Loucy (cell line): ENCODE measurements at regions not wholly inside any gene's neighbourhood (a gene's known extent, or its start where the extent isn't known, plus 50 kb on each side); places are given as distances from the start of the nearest gene placed in this dataset.

ENCODE experiments used
- H2AFZ ChIP-seq: fragments of 200-600 bp; sonication (generic); 2 replicates; pipeline ENCODE4 v1.6.0; 2016; ENCODE audit warnings: antibody characterized with exemption, mild to moderate bottlenecking, low read length, moderate library complexity
- H3F3A ChIP-seq: fragments of 200-600 bp; 2 replicates; pipeline ENCODE4 v1.6.0; 2016; ENCODE audit warnings: antibody characterized with exemption, low read depth, mild to moderate bottlenecking
- H3K27me3 ChIP-seq: fragments of 200-600 bp; sonication (generic); 2 replicates; pipeline ENCODE4 v1.6.1; 2014; ENCODE audit warnings: low read length, mild to moderate bottlenecking; ENCODE audit not compliant: insufficient read depth, poor library complexity, severe bottlenecking
- H3K36me3 ChIP-seq: fragments of 200-600 bp; sonication (generic); 2 replicates; pipeline ENCODE4 v1.6.1; 2016; ENCODE audit warnings: low read length; ENCODE audit not compliant: insufficient read depth
- H3K4me1 ChIP-seq: fragments of 200-600 bp; sonication (generic); 2 replicates; pipeline ENCODE4 v1.5.1; 2014; ENCODE audit warnings: low read length, mild to moderate bottlenecking; ENCODE audit not compliant: insufficient read depth, poor library complexity, severe bottlenecking
- H3K4me2 ChIP-seq: fragments of 200-600 bp; sonication (generic); 2 replicates; pipeline ENCODE4 v1.6.0; 2014; ENCODE audit warnings: antibody characterized with exemption, low read length, low read depth, mild to moderate bottlenecking; ENCODE audit not compliant: poor library complexity, severe bottlenecking
- H3K4me3 ChIP-seq: fragments of 200-600 bp; sonication (generic); 2 replicates; pipeline ENCODE4 v1.5.1; 2014; ENCODE audit warnings: low read length, mild to moderate bottlenecking, mixed read lengths; ENCODE audit not compliant: poor library complexity, severe bottlenecking
- H3K79me2 ChIP-seq: fragments of 200-600 bp; sonication (generic); 2 replicates; pipeline ENCODE4 v1.6.1; 2014; ENCODE audit warnings: low read length; ENCODE audit not compliant: insufficient read depth
- H3K9ac ChIP-seq: fragments of 200-600 bp; sonication (generic); 2 replicates; pipeline ENCODE4 v1.6.0; 2014; ENCODE audit warnings: mild to moderate bottlenecking, low read depth, low read length, moderate library complexity; ENCODE audit not compliant: poor library complexity, severe bottlenecking
- H3K9me2 ChIP-seq: fragments of 200-600 bp; sonication (generic); replicated peaks from 2 replicates; pipeline ENCODE4 v1.6.1; 2016; ENCODE audit warnings: low read depth, low read length, mixed read lengths
- H3K9me3 ChIP-seq: fragments of 200-600 bp; sonication (generic); 2 replicates; pipeline ENCODE4 v1.6.1; 2014; ENCODE audit warnings: mild to moderate bottlenecking, antibody characterized with exemption, low read length, low read depth; ENCODE audit not compliant: insufficient read depth
- H4K20me1 ChIP-seq: fragments of 200-600 bp; sonication (generic); 2 replicates; pipeline ENCODE4 v1.6.0; 2014; ENCODE audit warnings: antibody characterized with exemption, low read length, mild to moderate bottlenecking; ENCODE audit not compliant: insufficient read depth, poor library complexity, severe bottlenecking
- EZH2phosphoT487 ChIP-seq: fragments of 200-600 bp; IDR thresholded peaks from 2 replicates; pipeline ENCODE4 v1.6.1; 2018; ENCODE audit warnings: antibody characterized with exemption, mild to moderate bottlenecking, moderate library complexity, borderline replicate concordance
- TF ChIP-seq, protein P1 (sequence below): fragments of 200-600 bp; sonication (generic); conservative IDR thresholded peaks from 2 replicates; pipeline ENCODE4 v1.5.1; 2014; ENCODE audit warnings: mild to moderate bottlenecking, antibody characterized with exemption, low read length

DNA sequence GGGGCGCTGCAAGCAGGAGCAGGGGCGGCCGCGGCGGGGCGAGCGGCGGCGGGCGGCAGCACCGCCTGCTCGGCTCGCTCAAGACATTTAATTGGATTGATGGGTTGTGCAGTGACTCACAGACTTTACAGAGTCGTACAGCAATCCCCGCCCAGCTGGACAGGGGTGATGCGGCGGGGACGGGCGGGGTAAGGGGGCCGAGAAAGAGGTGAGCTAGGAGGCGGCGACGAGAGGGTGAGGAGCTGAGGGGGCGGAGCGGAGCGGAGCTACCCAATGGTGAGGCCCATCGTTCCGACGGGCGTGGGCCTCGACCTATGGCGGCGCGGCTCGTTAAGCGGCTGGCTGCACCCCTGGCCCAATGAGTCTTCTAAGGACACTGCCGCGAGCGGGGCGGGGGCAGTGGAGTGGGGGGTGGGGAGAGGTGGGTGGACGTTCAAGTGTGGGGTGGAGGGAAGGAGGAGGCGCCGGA lies 97.1 kb upstream of the SERTAD2 start:
- H3K36me3 ChIP-seq: no peaks in the 10 kb centered on the region
- H2AFZ ChIP-seq: peak overlapping the region; percentile 83
- H3K79me2 ChIP-seq: peaks cover 36% of the 10 kb centered on the region
- H3K4me1 ChIP-seq: peaks cover 32% of the 10 kb centered on the region
- H3K9ac ChIP-seq: peak overlapping the region; percentile 92
- H3K4me2 ChIP-seq: peak overlapping the region; percentile 92
- H3F3A ChIP-seq: peaks cover 14% of the 10 kb centered on the region; the same call in 1 of the 2 replicates
- no peaks in the 10 kb centered on the region for H3K9me2 ChIP-seq
- no peaks in the 10 kb centered on the region for H3K27me3 ChIP-seq
- no peak for TF ChIP-seq EZH2phosphoT487
- TF ChIP-seq, protein P1, sequence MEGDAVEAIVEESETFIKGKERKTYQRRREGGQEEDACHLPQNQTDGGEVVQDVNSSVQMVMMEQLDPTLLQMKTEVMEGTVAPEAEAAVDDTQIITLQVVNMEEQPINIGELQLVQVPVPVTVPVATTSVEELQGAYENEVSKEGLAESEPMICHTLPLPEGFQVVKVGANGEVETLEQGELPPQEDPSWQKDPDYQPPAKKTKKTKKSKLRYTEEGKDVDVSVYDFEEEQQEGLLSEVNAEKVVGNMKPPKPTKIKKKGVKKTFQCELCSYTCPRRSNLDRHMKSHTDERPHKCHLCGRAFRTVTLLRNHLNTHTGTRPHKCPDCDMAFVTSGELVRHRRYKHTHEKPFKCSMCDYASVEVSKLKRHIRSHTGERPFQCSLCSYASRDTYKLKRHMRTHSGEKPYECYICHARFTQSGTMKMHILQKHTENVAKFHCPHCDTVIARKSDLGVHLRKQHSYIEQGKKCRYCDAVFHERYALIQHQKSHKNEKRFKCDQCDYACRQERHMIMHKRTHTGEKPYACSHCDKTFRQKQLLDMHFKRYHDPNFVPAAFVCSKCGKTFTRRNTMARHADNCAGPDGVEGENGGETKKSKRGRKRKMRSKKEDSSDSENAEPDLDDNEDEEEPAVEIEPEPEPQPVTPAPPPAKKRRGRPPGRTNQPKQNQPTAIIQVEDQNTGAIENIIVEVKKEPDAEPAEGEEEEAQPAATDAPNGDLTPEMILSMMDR: no peak
- no peaks in the 10 kb centered on the region for H3K9me3 ChIP-seq
- no peaks in the 10 kb centered on the region for H4K20me1 ChIP-seq
- peak overlapping the region; percentile 94 for H3K4me3 ChIP-seq

DNA sequence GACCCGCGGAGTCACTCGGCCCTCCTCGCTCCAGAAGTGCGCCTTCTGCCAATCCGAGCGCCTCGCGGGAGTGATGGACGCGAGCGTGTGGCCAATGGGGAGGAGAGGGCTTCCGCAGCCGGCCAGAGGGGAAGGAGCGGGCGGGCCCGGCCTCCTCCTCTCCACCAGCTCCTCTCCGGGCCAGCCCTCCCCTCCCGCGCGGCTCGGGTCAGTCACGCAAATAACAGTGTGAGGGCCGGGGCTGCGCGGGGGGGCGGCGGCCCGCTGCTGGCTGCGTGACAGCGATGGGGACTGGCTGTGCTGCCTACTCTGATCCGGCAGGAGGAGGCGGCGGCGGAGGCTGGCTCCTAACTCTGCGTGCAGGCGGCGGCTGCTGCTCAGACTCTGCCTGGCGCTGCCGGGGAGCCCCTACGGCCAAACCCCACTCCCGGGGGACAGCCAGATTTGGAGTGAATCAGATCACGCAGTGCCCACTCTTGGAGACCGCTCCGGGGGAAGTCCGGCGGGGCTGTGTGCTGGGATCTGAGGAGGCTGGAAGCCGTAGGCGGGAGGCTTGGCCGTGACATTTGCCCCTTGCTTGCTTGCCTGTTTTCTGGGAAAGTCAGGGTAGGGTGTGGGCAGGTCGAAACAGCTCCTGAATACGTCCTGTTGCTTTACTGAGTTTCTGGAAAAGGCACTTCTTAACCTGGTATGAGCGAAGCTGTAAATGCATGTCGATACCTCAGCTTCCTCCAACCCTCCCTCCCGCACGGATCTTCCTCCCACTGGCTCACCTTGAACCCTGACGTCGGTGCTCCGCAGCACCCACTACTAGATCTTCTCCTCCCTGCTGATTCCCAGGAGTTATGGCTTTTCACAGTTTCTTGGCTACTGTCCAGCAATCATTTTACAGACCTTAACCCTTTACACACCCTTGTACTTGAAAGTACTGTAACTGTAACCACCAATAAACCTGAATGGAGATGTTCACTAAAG lies 97.9 kb upstream of the SERTAD2 start:
- Histone ChIP-seq H3K9ac (peak overlapping the region; percentile 87), H3K4me2 (peak overlapping the region; percentile 85), H3K36me3 (no peaks in the 10 kb centered on the region), H3K79me2 (peaks cover 29% of the 10 kb centered on the region), H3K9me2 (no peaks in the 10 kb centered on the region), H2AFZ (peak overlapping the region; percentile 87), H3K27me3 (no peaks in the 10 kb centered on the region), H3K4me3 (peak overlapping the region; percentile 92), H3K4me1 (peaks cover 25% of the 10 kb centered on the region), H4K20me1 (no peaks in the 10 kb centered on the region), H3K9me3 (no peaks in the 10 kb centered on the region), H3F3A (peaks cover 9% of the 10 kb centered on the region; the same call in 1 of the 2 replicates)
- TF ChIP-seq, protein P1: no peak
- no peak for TF ChIP-seq EZH2phosphoT487

GRCh38 chr2:64753399-64753798 lies 99.7 kb upstream of the SERTAD2 start:
- TF ChIP-seq EZH2phosphoT487: no peak
- no peak overlapping the region for H3K4me3 ChIP-seq
- H3K27me3 ChIP-seq: no peaks in the 10 kb centered on the region
- no peak overlapping the region for H2AFZ ChIP-seq
- no peak overlapping the region for H3K9ac ChIP-seq
- peaks cover 9% of the 10 kb centered on the region; the same call in 1 of the 2 replicates for H3F3A ChIP-seq
- H3K9me3 ChIP-seq: no peaks in the 10 kb centered on the region
- no peak overlapping the region for H3K4me2 ChIP-seq
- H3K9me2 ChIP-seq: no peaks in the 10 kb centered on the region
- no peaks in the 10 kb centered on the region for H3K36me3 ChIP-seq
- H3K4me1 ChIP-seq: peaks cover 21% of the 10 kb centered on the region
- no peaks in the 10 kb centered on the region for H4K20me1 ChIP-seq
- H3K79me2 ChIP-seq: peaks cover 19% of the 10 kb centered on the region
